ENCODE measurements at regions not wholly inside any gene's neighbourhood (a gene's known extent, or its start where the extent isn't known, plus 50 kb on each side); places are given as distances from the start of the nearest gene placed in this dataset.
A peak's percentile ranks its signal among the peaks of the same experiment; 100 is the strongest.

- TF ChIP-seq ZFX (IDR thresholded peaks at IDR 0.05): no peak
- TF ChIP-seq CTCF (conservative IDR thresholded peaks at IDR 0.05): no peak
- no peak overlapping the region for H3K27ac ChIP-seq
Observed at GRCh38 chr5:133781436-133782225, 169.3 kb upstream of the FSTL4 start.

- H3K27ac ChIP-seq: no peak overlapping the region
- TF ChIP-seq CTCF (conservative IDR thresholded peaks at IDR 0.05): no peak
- TF ChIP-seq ZFX (IDR thresholded peaks at IDR 0.05): no peak
Observed at GRCh38 chr5:133780619-133781280, 168.4 kb upstream of the FSTL4 start.

GRCh38 chr5:133779828-133780475 lies 167.6 kb upstream of the FSTL4 start:
- peak; percentile 11; the same call in 1 of the 2 replicates for TF ChIP-seq CTCF (conservative IDR thresholded peaks at IDR 0.05)
- TF ChIP-seq ZFX (IDR thresholded peaks at IDR 0.05): no peak

GRCh38 chr5:133778636-133779035 lies 166.3 kb upstream of the FSTL4 start:
- no peak overlapping the region for H3K27ac ChIP-seq
- TF ChIP-seq CTCF (conservative IDR thresholded peaks at IDR 0.05) (no peak), ZFX (IDR thresholded peaks at IDR 0.05) (no peak)

More at GRCh38 chr5:133779828-133780475, 167.6 kb upstream of the FSTL4 start:
- H3K27ac ChIP-seq: no peak overlapping the region

- H3K27ac ChIP-seq: no peak overlapping the region
- TF ChIP-seq CTCF (conservative IDR thresholded peaks at IDR 0.05) (no peak), ZFX (IDR thresholded peaks at IDR 0.05) (no peak)
Observed at GRCh38 chr5:133777951-133778350, 165.6 kb upstream of the FSTL4 start.

- no peak for TF ChIP-seq ZFX (IDR thresholded peaks at IDR 0.05)
- no peak for TF ChIP-seq CTCF (conservative IDR thresholded peaks at IDR 0.05)
- no peak overlapping the region for H3K27ac ChIP-seq
Observed at GRCh38 chr5:133775584-133776304, 163.4 kb upstream of the FSTL4 start.
